T-helper 1 cell treated with Interleukin-12 subunit alpha and Interleukin-12 subunit beta and Interleukin-4 antibody, amounts not matched to agents 30 ng/mL and 1 ng/mL, for 36 hours (primary cell): ENCODE measurements at regions not wholly inside any gene's neighbourhood (a gene's known extent, or its start where the extent isn't known, plus 50 kb on each side); places are given as distances from the start of the nearest gene placed in this dataset.

ENCODE experiments used
- intact Hi-C: fragments of 100-400 bp; cut with micrococcal nuclease; formaldehyde crosslinking; loops from one replicate; pipeline ENCODE4 v1.15.1; 2024

DNA sequence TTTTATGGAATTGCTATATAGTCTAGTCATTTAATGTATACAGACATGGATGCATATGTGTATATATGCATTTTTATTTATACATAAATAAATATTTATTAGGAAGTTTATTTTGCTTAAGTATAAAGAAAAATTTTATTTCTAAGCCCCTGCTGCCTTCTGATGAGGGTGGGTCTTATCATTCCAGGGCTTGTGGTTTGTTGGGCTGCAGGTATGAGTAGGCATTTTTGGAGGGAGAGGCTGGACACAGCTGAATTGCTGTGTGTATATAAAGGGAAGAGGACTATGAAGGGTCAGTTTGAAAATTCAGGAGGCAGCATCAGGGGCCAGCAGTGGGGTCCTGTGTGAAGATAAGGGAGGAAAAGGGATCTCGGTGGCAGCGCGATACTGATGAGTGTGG lies 189.4 kb downstream of the TMEM182 start:
- intact Hi-C loops = no loop called here

DNA sequence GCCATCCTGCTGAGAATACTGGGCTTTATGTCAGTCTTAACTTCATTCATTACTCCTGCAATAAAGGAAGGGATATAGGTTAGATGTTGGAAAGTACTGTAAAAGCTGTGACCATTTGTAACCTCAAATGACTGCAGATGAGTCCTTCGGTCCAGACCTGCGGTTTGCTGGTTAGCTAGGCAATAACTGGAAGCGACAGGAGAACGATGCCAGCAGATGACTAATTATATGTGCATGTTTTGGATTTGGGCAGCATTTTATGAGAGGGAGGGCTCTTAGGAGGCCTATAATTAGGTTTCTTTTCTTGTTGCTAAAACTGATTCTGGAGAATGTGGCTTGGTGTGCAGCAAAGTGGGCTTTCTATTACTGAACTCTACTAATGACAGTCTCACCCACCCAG lies 205.6 kb downstream of the TMEM182 start:
- intact Hi-C loops = no loop called here

- intact Hi-C loops = no loop called here
These were observed 206.5 kb downstream of the TMEM182 start for GRCh38 chr2:102968375-102968774.

DNA sequence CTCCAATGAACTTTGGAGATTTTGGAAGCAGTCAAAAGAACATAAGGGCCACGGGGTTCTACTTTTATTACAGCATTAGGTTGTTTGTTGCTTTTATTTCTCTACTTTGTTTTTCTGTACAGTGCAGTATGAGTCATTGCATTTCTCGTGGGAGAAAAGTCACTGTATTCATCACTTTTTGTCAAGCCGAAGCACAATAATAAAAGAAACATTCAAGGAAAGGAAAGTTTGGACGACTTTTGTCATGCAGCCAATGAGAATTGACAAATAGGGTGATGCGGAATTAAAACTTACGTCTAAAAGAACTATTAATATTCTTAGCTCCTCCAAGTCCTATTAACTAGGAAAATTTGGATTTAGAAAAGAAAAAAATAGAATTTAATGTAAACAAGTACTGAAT lies 209.9 kb downstream of the TMEM182 start:
- intact Hi-C loops = no loop called here

DNA sequence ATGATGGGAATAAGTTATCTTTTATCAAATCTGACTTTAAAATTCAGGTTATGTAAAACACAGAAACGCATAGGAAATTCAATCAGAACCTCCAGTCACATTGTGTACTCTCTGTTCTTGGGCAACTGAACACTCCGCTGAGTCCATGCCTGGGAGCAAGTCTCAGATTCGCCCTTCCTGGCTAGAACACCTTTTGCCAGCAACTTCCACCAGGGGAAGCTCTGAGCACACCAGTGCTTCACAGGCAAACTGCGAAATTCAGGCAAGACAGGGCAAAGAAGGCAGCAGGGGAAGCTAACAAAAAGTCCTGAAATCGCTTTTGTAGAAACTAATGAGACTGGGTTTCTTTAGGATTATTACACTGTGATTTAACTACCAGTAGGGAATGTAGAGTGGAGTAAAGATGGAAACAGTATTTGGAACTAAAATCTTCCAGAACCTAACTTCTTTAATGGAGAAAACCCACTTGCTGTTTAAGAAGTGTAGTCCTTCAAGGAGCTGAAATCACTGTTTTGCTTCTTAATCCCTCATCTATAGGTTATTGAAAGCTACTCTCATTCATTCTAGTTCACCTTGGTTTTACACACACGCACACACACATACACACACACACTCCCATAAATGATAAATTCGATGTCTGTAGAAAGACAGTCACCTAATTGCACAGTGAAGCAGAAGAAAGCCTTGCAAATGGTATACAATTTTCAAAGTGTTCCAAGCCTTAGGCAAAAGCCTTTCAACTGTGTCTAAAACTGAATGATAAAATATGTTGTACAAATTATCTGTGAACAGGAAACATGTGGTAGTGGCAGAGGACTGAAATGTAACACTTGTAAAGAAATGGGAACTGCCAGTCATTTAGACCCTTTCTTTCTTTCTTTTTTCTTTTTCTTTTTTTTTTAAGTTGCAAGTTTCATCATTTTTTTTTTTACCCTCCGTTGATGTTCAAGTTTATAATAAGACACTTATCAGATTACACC lies 214.5 kb downstream of the TMEM182 start:
- intact Hi-C loops = loop anchor here (5.0 kb wide), 1 partner anchor 1871 kb away; no protein-coding TSS in a partner anchor

DNA sequence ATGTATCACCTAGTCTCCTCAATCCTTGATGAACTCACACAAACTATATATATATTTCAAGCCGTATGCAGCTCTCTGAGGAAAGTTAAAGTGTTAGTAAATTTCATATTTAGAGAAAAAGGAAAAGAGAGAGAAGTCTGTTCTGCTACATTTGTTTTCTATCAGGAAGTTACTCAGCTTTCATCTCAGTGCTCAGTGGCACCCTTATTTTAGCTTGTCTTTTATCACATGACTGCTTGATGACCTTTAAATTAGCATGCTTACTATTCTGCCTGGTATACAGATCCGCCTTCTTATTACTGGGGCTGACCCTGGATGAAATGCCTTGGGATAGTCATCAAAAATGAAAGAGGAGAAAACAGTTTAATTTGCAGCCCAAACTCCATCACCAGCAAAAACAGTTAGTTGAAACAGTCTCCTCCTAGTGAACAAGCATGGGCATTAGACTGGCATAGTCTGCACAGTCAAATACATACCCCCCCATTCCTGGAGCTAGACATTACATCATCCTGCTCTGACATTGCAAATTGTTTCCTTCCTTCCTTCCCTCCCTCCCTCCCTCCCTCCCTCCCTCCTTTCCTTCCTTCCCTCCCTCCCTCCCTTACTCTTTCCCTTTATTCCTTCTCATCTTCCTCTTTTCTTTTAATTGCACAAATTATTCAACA lies 215.7 kb downstream of the TMEM182 start:
- intact Hi-C loops = loop anchor here (5.0 kb wide), 1 partner anchor 1870 kb away; no protein-coding TSS in a partner anchor

DNA sequence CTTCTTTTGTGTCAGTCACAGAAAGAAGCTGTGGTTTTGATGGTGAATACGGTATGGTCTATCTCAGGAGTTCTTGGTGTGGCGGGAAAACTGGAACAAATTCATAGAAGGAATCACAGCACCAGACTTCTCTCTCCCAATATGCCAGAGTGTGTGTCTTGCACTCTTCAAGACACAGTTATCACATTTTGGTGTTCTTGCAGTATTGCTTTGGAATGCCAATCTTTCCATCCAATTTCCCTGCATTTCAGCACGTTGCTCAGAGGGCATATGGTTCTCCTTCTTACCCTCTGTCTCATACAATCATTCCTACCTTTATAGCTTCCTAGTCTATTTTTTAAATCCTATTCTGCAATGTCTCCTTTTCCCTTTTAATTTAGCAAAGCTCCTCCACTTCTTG lies 216.3 kb downstream of the TMEM182 start:
- intact Hi-C loops = loop anchor here (5.0 kb wide), 1 partner anchor 1869 kb away; no protein-coding TSS in a partner anchor

- intact Hi-C loops = loop anchor here (5.0 kb wide), 1 partner anchor 1868 kb away; no protein-coding TSS in a partner anchor
These were observed 217.6 kb downstream of the TMEM182 start for GRCh38 chr2:102979429-102979828.

GRCh38 chr2:102983786-102984185 lies 222.0 kb downstream of the TMEM182 start:
- intact Hi-C loops = no loop called here

DNA sequence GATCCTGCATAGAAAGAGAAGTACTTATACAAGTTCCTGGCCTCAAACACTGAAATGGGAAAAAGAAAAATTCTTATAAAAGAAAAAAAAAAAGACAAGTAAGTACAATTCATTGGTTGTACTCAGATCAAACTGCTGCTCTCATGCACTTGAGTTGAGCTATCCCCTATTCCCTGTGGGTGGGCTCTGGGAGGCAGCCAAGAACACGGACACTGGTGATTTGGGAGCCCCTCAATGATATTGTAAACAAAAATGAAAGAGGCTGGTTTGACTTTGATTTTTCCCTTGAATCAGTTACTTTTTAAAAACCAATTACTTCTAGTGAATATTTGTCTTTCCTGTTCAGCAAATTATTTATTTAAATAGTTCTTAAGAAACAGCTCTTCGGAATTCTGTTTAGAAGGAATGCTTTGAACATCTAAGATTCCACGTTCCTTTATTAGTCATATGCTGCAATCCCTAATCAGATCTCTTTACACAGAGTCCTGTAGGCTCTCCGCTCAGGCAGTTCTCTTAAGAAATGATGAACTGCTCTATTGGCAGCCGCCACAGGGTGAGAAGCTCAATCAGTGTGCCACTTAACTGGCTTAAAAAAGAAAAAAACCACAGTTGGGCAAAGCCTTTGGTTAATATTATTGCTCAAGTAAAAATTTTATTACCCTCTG lies 225.1 kb downstream of the TMEM182 start:
- intact Hi-C loops = no loop called here

GRCh38 chr2:102992607-102993006 lies 230.8 kb downstream of the TMEM182 start:
- intact Hi-C loops = no loop called here

DNA sequence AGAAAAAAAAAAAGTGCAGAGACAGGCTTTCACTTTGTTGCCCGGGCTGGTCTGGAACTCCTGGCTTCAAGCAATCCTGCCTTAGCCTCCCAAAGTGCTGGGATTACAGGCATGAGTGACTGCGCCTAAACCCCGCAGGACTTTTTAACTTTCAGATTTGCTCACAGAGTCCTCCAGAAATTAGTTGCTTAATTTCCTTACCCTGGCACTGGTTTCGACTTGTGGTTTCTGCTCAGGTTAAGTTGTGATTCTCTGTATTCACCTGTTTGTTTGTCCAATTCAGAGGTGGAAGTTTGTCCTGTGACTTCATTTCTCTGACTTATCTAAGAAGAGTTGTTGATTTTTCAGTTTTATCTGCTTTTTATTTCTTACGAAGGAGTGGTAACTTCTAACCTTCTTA lies 238.1 kb downstream of the TMEM182 start:
- intact Hi-C loops = no loop called here

GRCh38 chr2:103002954-103003353 lies 241.1 kb downstream of the TMEM182 start:
- intact Hi-C loops = no loop called here

GRCh38 chr2:103003750-103004260 lies 242.0 kb downstream of the TMEM182 start:
- intact Hi-C loops = no loop called here

- intact Hi-C loops = no loop called here
These were observed 242.7 kb downstream of the TMEM182 start for GRCh38 chr2:103004426-103004942.

GRCh38 chr2:103005393-103005792 lies 243.6 kb downstream of the TMEM182 start:
- intact Hi-C loops = no loop called here

DNA sequence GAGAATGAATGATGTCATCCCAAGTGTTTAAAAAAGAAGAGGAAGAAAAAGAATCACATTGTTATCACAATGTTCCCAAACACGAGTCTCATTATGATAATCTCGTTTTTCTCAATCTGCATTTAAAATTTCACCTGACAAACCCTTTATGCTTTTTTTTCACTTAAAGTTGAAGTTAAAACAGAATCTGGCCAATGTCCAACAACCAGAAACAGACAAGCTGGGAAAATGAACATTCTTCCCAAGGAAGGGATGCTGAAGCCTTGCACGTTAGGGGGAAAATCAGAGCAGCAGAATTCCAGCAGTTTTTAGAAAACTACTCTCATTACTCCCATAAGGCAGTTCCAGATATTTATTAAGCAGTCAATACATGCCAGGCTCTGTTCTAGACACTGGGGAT lies 245.3 kb downstream of the TMEM182 start:
- intact Hi-C loops = loop anchor here (2.0 kb wide), 1 partner anchor 18 kb away; no protein-coding TSS in a partner anchor

GRCh38 chr2:103008586-103008985 lies 246.8 kb downstream of the TMEM182 start:
- intact Hi-C loops = no loop called here

GRCh38 chr2:103009871-103010270 lies 248.0 kb downstream of the TMEM182 start:
- intact Hi-C loops = no loop called here

DNA sequence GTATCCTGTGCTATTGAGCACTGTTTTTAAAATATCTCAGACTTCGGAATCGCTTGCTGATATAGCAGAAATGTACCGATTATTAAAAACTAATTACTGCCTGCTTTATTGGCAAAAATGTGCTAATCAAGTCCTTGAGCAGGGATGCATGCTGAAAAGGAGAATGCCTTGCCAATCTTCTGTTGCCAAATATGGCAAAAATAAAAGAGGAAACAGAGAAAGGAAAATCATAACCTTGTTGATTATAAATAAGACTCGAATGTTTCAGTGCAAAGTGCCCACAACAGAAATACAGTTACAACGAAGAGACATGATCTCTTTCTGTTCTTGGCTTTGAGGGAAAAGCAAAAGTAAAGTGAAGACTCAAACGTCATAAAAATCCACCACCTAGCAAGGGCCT lies 248.5 kb downstream of the TMEM182 start:
- intact Hi-C loops = no loop called here

DNA sequence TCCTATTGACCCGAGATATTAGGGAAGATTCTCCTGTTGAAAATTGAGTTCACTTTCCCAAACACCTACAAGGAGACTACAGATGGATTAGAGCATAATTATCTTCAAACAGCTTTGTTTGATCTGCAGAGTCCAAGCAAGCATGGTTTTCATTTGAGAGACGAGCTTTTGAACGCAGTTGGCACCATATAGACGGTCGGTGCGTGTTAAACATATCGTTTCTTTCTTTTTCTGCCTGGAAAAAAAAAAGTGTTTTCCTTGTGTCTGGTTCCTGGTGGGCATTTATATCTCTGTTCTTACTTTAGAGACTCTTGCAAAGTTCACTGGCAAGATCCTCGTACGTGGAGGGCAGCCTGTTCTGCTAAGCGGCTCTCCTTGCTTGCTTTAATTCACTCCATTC lies 248.9 kb downstream of the TMEM182 start:
- intact Hi-C loops = no loop called here
